ENCODE measurements at regions not wholly inside any gene's neighbourhood (a gene's known extent, or its start where the extent isn't known, plus 50 kb on each side); places are given as distances from the start of the nearest gene placed in this dataset.

DNA sequence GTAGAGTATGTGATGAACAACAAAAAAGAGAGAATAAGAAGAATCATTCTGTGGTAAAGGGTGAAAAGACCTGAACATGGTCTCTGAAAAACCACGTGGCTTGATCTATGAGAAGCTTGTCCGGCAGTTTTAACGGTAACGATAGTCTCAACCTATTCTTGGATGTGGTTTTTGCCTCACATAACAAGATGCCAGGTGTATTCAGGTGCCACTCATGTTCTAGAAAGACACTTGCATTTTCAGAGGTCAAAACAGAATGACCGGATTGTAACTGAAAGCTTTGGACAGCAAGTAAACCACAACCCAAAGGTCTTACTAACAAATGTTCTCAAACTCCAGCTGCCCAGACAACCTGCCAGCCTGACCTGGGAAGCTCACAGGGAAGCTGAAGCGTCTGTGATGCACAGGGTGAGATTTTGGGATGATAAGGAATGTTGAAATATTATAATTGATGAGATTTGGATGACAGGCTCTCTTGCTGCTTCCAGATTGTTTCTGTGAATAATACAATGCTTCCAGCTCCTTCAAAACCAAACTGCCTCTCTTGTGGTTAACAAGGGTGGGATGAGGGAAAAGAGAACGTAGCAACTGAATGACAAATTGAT is 137.4 kb upstream of the GRB10 start:
- TF ChIP-seq, protein P1, sequence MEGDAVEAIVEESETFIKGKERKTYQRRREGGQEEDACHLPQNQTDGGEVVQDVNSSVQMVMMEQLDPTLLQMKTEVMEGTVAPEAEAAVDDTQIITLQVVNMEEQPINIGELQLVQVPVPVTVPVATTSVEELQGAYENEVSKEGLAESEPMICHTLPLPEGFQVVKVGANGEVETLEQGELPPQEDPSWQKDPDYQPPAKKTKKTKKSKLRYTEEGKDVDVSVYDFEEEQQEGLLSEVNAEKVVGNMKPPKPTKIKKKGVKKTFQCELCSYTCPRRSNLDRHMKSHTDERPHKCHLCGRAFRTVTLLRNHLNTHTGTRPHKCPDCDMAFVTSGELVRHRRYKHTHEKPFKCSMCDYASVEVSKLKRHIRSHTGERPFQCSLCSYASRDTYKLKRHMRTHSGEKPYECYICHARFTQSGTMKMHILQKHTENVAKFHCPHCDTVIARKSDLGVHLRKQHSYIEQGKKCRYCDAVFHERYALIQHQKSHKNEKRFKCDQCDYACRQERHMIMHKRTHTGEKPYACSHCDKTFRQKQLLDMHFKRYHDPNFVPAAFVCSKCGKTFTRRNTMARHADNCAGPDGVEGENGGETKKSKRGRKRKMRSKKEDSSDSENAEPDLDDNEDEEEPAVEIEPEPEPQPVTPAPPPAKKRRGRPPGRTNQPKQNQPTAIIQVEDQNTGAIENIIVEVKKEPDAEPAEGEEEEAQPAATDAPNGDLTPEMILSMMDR (IDR thresholded peaks at IDR 0.05 in 4 of 5, conservative IDR thresholded peaks at IDR 0.05 in 1 of 5): no peak
- TF ChIP-seq POLR2A (IDR thresholded peaks at IDR 0.05): no peak

Measured in gastrocnemius medialis (tissue), 4 donors.